ENCODE measurements at regions not wholly inside any gene's neighbourhood (a gene's known extent, or its start where the extent isn't known, plus 50 kb on each side); places are given as distances from the start of the nearest gene placed in this dataset.

DNA sequence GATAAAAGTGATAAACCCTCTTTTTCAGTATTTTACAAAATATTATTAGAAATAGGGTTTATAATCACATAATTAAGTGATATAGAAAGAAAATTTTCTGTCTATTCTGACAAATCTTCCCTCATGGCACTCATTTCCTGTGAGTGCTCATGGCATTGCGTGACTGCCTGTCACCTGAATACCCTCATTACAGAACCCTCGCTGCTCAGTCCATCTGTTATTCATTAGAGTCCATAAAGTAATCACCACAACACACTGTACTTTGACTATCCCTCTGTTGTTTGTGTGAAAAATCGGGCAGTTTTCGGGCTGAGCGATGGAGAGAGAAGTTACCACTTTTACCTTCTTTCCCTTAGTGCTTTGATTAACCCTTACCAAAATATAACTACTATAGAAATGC, 100.4 kb upstream of the BRINP3 start:
- DNase-seq (ENCODE audit: low read depth) = no peak
- no peak overlapping the region for H3K4me3 ChIP-seq (ENCODE audit: low read depth, low read length)
- TF ChIP-seq, protein P1, sequence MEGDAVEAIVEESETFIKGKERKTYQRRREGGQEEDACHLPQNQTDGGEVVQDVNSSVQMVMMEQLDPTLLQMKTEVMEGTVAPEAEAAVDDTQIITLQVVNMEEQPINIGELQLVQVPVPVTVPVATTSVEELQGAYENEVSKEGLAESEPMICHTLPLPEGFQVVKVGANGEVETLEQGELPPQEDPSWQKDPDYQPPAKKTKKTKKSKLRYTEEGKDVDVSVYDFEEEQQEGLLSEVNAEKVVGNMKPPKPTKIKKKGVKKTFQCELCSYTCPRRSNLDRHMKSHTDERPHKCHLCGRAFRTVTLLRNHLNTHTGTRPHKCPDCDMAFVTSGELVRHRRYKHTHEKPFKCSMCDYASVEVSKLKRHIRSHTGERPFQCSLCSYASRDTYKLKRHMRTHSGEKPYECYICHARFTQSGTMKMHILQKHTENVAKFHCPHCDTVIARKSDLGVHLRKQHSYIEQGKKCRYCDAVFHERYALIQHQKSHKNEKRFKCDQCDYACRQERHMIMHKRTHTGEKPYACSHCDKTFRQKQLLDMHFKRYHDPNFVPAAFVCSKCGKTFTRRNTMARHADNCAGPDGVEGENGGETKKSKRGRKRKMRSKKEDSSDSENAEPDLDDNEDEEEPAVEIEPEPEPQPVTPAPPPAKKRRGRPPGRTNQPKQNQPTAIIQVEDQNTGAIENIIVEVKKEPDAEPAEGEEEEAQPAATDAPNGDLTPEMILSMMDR (IDR thresholded peaks at IDR 0.05; ENCODE audit: low read depth, low read length) = no peak
- TF ChIP-seq, protein P2, sequence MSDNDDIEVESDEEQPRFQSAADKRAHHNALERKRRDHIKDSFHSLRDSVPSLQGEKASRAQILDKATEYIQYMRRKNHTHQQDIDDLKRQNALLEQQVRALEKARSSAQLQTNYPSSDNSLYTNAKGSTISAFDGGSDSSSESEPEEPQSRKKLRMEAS (IDR thresholded peaks at IDR 0.05; ENCODE audit: low read depth, low read length) = no peak
- TF ChIP-seq POLR2A (IDR thresholded peaks at IDR 0.05; ENCODE audit: extremely low read depth, insufficient read length) (no peak), MYC (IDR thresholded peaks at IDR 0.05; ENCODE audit: low read depth, low read length) (no peak)

DNA sequence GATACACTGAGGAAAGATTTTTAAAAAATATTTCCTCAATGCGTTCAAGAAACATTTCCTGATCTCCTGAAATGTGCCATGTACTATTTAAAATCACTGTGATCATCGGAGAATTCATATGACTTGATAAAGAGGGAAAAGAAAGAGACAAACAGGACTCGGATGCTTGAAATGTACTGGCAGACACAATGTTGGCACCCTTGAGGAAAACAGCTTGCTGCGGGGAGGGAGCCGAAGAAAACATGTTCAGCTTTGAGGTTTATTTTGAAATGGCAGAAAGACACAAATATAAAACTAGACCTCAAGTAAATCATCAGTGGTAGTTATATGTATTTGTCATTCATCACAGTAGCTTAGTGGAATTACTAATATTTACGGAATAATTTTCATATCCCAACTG, 100.9 kb upstream of the BRINP3 start:
- no peak for DNase-seq (ENCODE audit: low read depth)
- TF ChIP-seq, protein P2 (IDR thresholded peaks at IDR 0.05; ENCODE audit: low read depth, low read length) = no peak
- no peak for TF ChIP-seq POLR2A (IDR thresholded peaks at IDR 0.05; ENCODE audit: extremely low read depth, insufficient read length)
- TF ChIP-seq MYC (IDR thresholded peaks at IDR 0.05; ENCODE audit: low read depth, low read length) = no peak
- TF ChIP-seq, protein P1 (IDR thresholded peaks at IDR 0.05; ENCODE audit: low read depth, low read length) = no peak
- no peak overlapping the region for H3K4me3 ChIP-seq (ENCODE audit: low read depth, low read length)

DNA sequence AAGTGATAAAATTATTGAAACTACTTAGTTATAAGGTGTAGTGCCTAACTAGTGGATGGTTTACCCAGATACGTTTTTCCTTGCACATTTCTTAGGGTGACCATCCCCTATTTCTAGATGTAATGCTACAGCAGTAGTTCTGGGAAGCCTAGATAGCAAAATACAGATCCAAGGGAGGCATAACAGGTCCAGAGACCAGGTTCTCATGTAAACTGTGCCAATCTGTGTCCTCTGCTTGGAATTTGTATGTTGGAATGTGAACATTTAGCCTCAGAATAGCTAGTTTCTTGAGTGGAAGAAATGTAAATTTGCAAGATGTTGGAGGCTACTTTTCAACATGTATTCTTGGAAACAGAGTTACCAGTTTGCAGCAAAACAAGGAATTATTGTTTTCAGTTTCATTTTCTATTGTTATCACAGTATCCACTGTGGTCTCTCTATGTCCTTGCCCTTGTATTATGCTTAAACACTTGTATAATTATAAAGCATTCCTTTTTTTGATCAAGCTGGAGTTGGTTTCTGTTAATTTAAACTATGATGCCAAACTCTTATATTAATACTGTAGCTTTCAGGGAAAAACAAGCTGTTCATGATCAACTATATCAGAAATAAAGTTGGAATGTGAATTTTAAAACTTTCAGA, 102.0 kb upstream of the BRINP3 start:
- no peak for DNase-seq (ENCODE audit: low read depth)

DNA sequence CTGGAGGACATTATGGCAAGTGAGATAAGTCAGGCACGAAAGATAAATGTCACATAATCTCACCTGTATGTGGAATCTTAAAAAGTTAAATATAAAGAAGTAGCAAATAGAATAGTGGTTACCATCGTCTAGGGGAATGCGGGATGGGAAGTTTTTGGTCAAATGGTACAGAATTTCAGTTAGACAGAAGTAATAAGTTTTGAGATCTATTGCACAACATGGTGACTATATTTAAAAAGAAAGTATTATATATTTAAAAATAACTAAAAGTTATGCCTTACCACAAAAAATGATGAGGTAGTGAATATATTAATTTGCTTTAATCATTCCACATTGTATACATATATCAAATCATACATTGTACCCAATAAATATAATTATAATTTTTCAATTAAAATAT, 106.2 kb upstream of the BRINP3 start:
- DNase-seq (ENCODE audit: low read depth) = no peak
- no peak overlapping the region for H3K4me3 ChIP-seq (ENCODE audit: low read depth, low read length)
- TF ChIP-seq POLR2A (IDR thresholded peaks at IDR 0.05; ENCODE audit: extremely low read depth, insufficient read length) (no peak), MYC (IDR thresholded peaks at IDR 0.05; ENCODE audit: low read depth, low read length) (no peak)
- TF ChIP-seq, protein P2 (IDR thresholded peaks at IDR 0.05; ENCODE audit: low read depth, low read length) = no peak
- TF ChIP-seq, protein P1 (IDR thresholded peaks at IDR 0.05; ENCODE audit: low read depth, low read length) = no peak

More for the DNA sequence above, 102.0 kb upstream of the BRINP3 start:
- H3K4me3 ChIP-seq (ENCODE audit: low read depth, low read length) = no peak overlapping the region
- TF ChIP-seq MYC (IDR thresholded peaks at IDR 0.05; ENCODE audit: low read depth, low read length) (no peak), POLR2A (IDR thresholded peaks at IDR 0.05; ENCODE audit: extremely low read depth, insufficient read length) (no peak)

DNA sequence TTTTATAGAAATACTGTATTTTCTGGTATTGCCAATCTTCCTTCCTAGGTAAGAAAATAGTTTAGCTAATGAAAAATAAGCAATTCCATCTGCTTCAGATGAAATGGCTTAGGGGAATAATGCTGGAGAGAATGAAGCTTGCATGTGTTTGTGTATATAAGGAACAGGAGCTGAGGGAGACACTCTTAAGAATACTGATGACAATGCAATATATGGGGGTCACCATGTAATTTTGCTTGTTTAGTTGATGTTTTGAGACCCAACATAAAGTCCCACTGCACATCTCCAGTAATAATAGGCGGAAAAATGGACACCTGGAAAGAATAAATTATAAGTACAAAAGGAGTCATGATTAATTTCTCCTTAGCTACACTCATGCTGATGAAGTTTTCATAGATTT, 110.8 kb upstream of the BRINP3 start:
- H3K4me3 ChIP-seq (ENCODE audit: low read depth, low read length) = no peak overlapping the region
- TF ChIP-seq POLR2A (IDR thresholded peaks at IDR 0.05; ENCODE audit: extremely low read depth, insufficient read length) (no peak), MYC (IDR thresholded peaks at IDR 0.05; ENCODE audit: low read depth, low read length) (no peak)
- no peak for DNase-seq (ENCODE audit: low read depth)

DNA sequence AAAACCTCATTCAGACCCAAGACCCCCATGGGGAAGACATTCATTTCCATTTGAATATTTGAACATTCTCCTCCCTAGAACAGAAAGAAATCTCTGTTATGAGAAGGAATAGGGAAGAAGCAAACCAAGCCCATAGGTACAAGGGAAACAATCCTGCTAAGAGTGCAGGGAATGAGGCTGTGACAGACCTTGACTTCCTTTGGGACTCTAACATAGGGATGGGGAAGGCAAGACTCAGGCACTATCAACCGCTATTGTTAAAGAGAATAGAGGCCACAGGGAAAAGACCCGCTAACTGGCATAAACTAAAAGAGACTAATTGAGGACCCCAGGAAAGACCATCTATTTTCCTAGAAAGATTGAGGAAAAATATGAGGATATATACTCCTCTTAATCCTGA, 117.8 kb upstream of the BRINP3 start:
- TF ChIP-seq, protein P2 (IDR thresholded peaks at IDR 0.05; ENCODE audit: low read depth, low read length) = no peak
- TF ChIP-seq, protein P1 (IDR thresholded peaks at IDR 0.05; ENCODE audit: low read depth, low read length) = no peak
- TF ChIP-seq POLR2A (IDR thresholded peaks at IDR 0.05; ENCODE audit: extremely low read depth, insufficient read length) (no peak), MYC (IDR thresholded peaks at IDR 0.05; ENCODE audit: low read depth, low read length) (no peak)
- DNase-seq (ENCODE audit: low read depth) = no peak
- H3K4me3 ChIP-seq (ENCODE audit: low read depth, low read length) = no peak overlapping the region

DNA sequence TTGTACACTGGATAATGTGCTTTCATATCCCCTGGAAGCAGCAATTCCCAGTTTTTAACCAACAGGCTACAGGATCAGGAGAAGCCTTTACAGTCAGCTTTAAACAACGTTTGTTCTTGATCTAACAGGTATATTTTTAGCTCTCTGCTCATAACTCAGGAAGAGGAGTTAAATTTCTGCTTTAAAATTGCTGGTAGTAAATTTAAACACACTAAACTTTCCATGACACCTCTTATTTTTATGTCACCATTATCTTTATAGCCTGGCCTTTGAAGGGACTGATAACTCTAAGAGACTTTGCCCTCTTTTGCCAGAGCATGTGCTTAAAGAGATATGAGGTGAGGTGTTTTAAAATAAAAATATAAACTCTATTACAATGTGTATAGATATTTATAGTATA, 119.6 kb upstream of the BRINP3 start:
- TF ChIP-seq POLR2A (IDR thresholded peaks at IDR 0.05; ENCODE audit: extremely low read depth, insufficient read length) = no peak
- TF ChIP-seq, protein P1 (IDR thresholded peaks at IDR 0.05; ENCODE audit: low read depth, low read length) = no peak
- TF ChIP-seq, protein P2 (IDR thresholded peaks at IDR 0.05; ENCODE audit: low read depth, low read length) = no peak
- TF ChIP-seq MYC (IDR thresholded peaks at IDR 0.05; ENCODE audit: low read depth, low read length) = no peak
- H3K4me3 ChIP-seq (ENCODE audit: low read depth, low read length) = no peak overlapping the region
- no peak for DNase-seq (ENCODE audit: low read depth)

Measured in NB4 (cell line).